ENCODE measurements at regions not wholly inside any gene's neighbourhood (a gene's known extent, or its start where the extent isn't known, plus 50 kb on each side); places are given as distances from the start of the nearest gene placed in this dataset.

- DNase-seq: no peak
- intact Hi-C loops (cut with DNase I): no loop called here
Measured at GRCh38 chr12:24039113-24039525, 89.6 kb upstream of the SOX5 start.

GRCh38 chr12:24038211-24038997 lies 88.9 kb upstream of the SOX5 start:
- no peak for DNase-seq
- intact Hi-C loops (cut with DNase I): no loop called here

GRCh38 chr12:24036438-24037216 lies 87.2 kb upstream of the SOX5 start:
- no peak for DNase-seq
- intact Hi-C loops (cut with DNase I): no loop called here

GRCh38 chr12:24034894-24035293 lies 85.4 kb upstream of the SOX5 start:
- no peak for DNase-seq
- intact Hi-C loops (cut with DNase I): no loop called here

- no peak for DNase-seq
- intact Hi-C loops (cut with DNase I): no loop called here
Measured at GRCh38 chr12:24034160-24034559, 84.7 kb upstream of the SOX5 start.

- intact Hi-C loops (cut with DNase I): no loop called here
- DNase-seq: no peak
Measured at GRCh38 chr12:24027352-24027751, 77.9 kb upstream of the SOX5 start.

GRCh38 chr12:24025153-24025798 lies 75.8 kb upstream of the SOX5 start:
- intact Hi-C loops (cut with DNase I): no loop called here
- no peak for DNase-seq

GRCh38 chr12:24023081-24023480 lies 73.6 kb upstream of the SOX5 start:
- intact Hi-C loops (cut with DNase I): no loop called here
- DNase-seq: no peak

- intact Hi-C loops (cut with DNase I): no loop called here
- no peak for DNase-seq
Measured at GRCh38 chr12:24021164-24021502, 71.7 kb upstream of the SOX5 start.

- intact Hi-C loops (cut with DNase I): no loop called here
- no peak for DNase-seq
Measured at GRCh38 chr12:24020397-24021163, 71.1 kb upstream of the SOX5 start.

- intact Hi-C loops (cut with DNase I): no loop called here
- DNase-seq: no peak
Measured at GRCh38 chr12:24015833-24016160, 66.3 kb upstream of the SOX5 start.

GRCh38 chr12:24014915-24015832 lies 65.7 kb upstream of the SOX5 start:
- DNase-seq: no peak
- intact Hi-C loops (cut with DNase I): no loop called here

- intact Hi-C loops (cut with DNase I): no loop called here
Measured at GRCh38 chr12:24014240-24014639, 64.8 kb upstream of the SOX5 start.

GRCh38 chr12:24012528-24012927 lies 63.1 kb upstream of the SOX5 start:
- intact Hi-C loops (cut with DNase I): no loop called here

More at GRCh38 chr12:24014240-24014639, 64.8 kb upstream of the SOX5 start:
- no peak for DNase-seq

GRCh38 chr12:24011927-24012507 lies 62.5 kb upstream of the SOX5 start:
- DNase-seq: no peak
- intact Hi-C loops (cut with DNase I): no loop called here

More at GRCh38 chr12:24012528-24012927, 63.1 kb upstream of the SOX5 start:
- DNase-seq: no peak

- no peak for DNase-seq
- intact Hi-C loops (cut with DNase I): no loop called here
Measured at GRCh38 chr12:24008166-24008565, 58.7 kb upstream of the SOX5 start.
